ENCODE measurements at regions not wholly inside any gene's neighbourhood (a gene's known extent, or its start where the extent isn't known, plus 50 kb on each side); places are given as distances from the start of the nearest gene placed in this dataset.

GRCh38 chr9:7710686-7711085 lies 88.9 kb downstream of the DMAC1 start:
- H3K36me3 ChIP-seq: no peaks in the 10 kb centered on the region
- no peak overlapping the region for H3K4me3 ChIP-seq
- DNase-seq (ENCODE audit: low spot score in 2 of 2): no peak
- H3K9me3 ChIP-seq: no peaks in the 10 kb centered on the region
- H3K27ac ChIP-seq: no peak overlapping the region
- no peak for TF ChIP-seq CTCF (IDR thresholded peaks at IDR 0.05)
- H3K4me1 ChIP-seq: no peaks in the 10 kb centered on the region
- intact Hi-C loops (cut with DNase I): no loop called here
- no peaks in the 10 kb centered on the region for H3K27me3 ChIP-seq

DNA sequence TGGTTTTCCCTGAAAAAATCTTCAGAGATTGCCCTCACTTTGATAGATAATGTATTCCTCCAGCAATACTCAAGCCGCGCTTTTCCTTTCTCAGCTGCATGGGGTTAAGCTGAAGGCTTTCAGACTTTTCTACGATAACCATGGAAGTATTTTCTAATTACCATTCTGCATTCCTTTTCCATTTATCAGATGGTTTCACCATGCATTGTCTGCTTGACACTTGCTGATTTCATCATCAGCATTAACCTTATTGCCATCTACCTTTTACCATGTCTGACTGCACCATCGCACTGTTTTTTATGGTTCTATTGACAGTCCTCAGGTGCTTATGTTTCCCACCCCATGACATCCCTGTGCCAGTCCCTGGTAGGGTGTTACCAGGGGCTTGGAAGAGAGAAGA lies 91.6 kb downstream of the DMAC1 start:
- no peak for TF ChIP-seq CTCF (IDR thresholded peaks at IDR 0.05)

DNA sequence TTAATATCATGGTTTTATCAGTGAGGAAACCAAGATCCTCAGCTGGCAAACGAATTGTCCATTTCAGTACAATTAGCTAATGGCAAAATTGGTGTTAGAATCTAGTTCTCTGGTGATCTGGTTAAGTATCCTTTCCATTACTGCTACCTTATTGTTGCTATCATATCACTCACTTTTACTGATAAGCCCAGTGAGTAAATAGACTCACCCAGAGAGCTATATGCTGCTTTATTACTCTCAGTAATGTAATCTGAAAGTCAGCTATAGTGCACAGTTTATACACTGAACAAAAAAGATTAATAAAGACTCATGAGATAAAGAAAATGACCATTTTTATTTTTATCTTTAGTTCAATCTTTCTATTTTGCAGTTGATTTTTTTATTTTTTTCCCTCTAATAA lies 95.0 kb downstream of the DMAC1 start:
- Histone ChIP-seq H3K27ac (no peak overlapping the region), H3K9me3 (no peaks in the 10 kb centered on the region), H3K27me3 (no peaks in the 10 kb centered on the region), H3K4me1 (no peaks in the 10 kb centered on the region), H3K4me3 (no peak overlapping the region), H3K36me3 (no peaks in the 10 kb centered on the region)
- TF ChIP-seq CTCF (IDR thresholded peaks at IDR 0.05): no peak
- no peak for DNase-seq (ENCODE audit: low spot score in 2 of 2)
- intact Hi-C loops (cut with DNase I): no loop called here

More for the DNA sequence above, 91.6 kb downstream of the DMAC1 start:
- H3K4me1 ChIP-seq: no peaks in the 10 kb centered on the region
- intact Hi-C loops (cut with DNase I): no loop called here
- no peak overlapping the region for H3K4me3 ChIP-seq
- H3K9me3 ChIP-seq: no peaks in the 10 kb centered on the region
- DNase-seq (ENCODE audit: low spot score in 2 of 2): no peak
- no peaks in the 10 kb centered on the region for H3K27me3 ChIP-seq
- H3K27ac ChIP-seq: no peak overlapping the region
- H3K36me3 ChIP-seq: no peaks in the 10 kb centered on the region

GRCh38 chr9:7691909-7692308 lies 107.7 kb downstream of the DMAC1 start:
- Histone ChIP-seq H3K36me3 (no peaks in the 10 kb centered on the region), H3K4me1 (no peaks in the 10 kb centered on the region), H3K9me3 (no peaks in the 10 kb centered on the region), H3K27me3 (no peaks in the 10 kb centered on the region), H3K27ac (no peak overlapping the region), H3K4me3 (no peak overlapping the region)
- intact Hi-C loops (cut with DNase I): no loop called here
- no peak for TF ChIP-seq CTCF (IDR thresholded peaks at IDR 0.05)
- no peak for DNase-seq (ENCODE audit: low spot score in 2 of 2)

DNA sequence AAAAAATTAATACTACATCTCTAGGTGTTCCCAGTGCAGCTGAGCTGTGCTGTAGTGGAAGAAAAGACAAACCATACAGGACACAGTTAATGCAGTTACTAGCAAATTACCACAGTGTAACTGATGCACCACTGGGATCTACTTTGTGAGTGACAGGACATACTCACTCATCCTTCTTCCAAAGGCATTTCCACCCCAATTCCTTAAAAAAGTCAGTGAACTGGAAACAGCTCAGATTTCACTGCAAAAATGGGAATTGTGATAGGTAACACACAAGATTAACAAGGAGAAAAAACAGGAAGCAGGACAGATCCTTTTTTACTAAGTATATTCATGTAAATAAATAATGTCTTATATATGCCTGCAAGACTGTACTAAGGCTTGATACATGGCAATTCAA lies 109.6 kb downstream of the DMAC1 start:
- intact Hi-C loops (cut with DNase I): no loop called here
- Histone ChIP-seq H3K4me3 (no peak overlapping the region), H3K27ac (no peak overlapping the region), H3K27me3 (no peaks in the 10 kb centered on the region), H3K4me1 (no peaks in the 10 kb centered on the region), H3K36me3 (no peaks in the 10 kb centered on the region), H3K9me3 (no peaks in the 10 kb centered on the region)
- DNase-seq (ENCODE audit: low spot score in 2 of 2): no peak
- TF ChIP-seq CTCF (IDR thresholded peaks at IDR 0.05): no peak

DNA sequence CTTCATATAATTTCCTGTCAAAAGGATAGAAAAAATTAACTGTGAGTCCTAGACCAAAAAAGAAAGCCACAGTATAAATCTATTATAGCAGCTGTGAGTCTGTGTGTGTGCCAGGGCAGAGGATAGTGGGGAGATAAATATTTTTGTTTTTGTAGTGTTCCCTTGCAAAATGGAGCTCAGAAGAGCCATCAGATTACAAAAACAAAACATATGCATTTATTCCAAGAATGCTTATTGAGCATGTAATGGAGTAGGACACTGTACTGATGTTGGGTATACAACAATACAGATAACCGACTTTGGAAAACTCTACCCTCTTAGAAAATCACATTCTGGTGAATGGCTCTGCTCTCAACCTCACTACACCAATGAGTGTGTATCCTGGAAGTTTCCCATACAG lies 111.0 kb downstream of the DMAC1 start:
- Histone ChIP-seq H3K27me3 (no peaks in the 10 kb centered on the region), H3K36me3 (no peaks in the 10 kb centered on the region), H3K27ac (no peak overlapping the region), H3K9me3 (no peaks in the 10 kb centered on the region), H3K4me1 (no peaks in the 10 kb centered on the region), H3K4me3 (no peak overlapping the region)
- intact Hi-C loops (cut with DNase I): no loop called here
- DNase-seq (ENCODE audit: low spot score in 2 of 2): no peak
- no peak for TF ChIP-seq CTCF (IDR thresholded peaks at IDR 0.05)
